Panc1 (cell line): ENCODE measurements at regions not wholly inside any gene's neighbourhood (a gene's known extent, or its start where the extent isn't known, plus 50 kb on each side); places are given as distances from the start of the nearest gene placed in this dataset.

Experiments used
- ATAC-seq: fragments of 200-7000 bp; cut with Tn5 transposase; 2 replicates; pipeline ENCODE4 v1.9.1; 2020; ENCODE audit warnings: mild to moderate bottlenecking, moderate library complexity
- BruUV-seq: library from RNA; stranded (reverse); fragments of 400-500 nt; replicated peaks from 2 replicates; lab custom pipeline; 2021; lab: Mats Ljungman, UMichigan
- CTCF ChIA-PET: fragments of 300-600 bp; sonication (Branson Sonifier 250); formaldehyde crosslinking; loops from one replicate; lab custom pipeline; 2022; ENCODE audit warnings: antibody characterized with exemption; lab: Charles Lee
- POLR2A ChIA-PET: fragments of 300-600 bp; sonication (Branson Sonifier 250); formaldehyde crosslinking; loops from one replicate; lab custom pipeline; 2022; ENCODE audit warnings: antibody characterized with exemption; lab: Charles Lee
- DNase-seq: peaks from one replicate; pipeline ENCODE4 v3.0.0-alpha.2; 2010; ENCODE audit warnings: low read depth, low spot score
- H3K27ac ChIP-seq: 2 replicates; pipeline ENCODE4 v1.5.1; 2011; ENCODE audit warnings: mild to moderate bottlenecking, low read length, inconsistent platforms
- H3K27me3 ChIP-seq: fragments of 200-500 bp; sonication (Bioruptor generic); 2 replicates; pipeline ENCODE4 v1.6.0; 2014; ENCODE audit warnings: low read length, inconsistent platforms; ENCODE audit not compliant: control insufficient read depth, insufficient read depth
- H3K36me3 ChIP-seq: fragments of 200-500 bp; sonication (Bioruptor generic); 2 replicates; pipeline ENCODE4 v1.5.1; 2014; ENCODE audit warnings: inconsistent platforms, mild to moderate bottlenecking, low read length, moderate library complexity; ENCODE audit not compliant: control insufficient read depth, insufficient read depth
- H3K4me1 ChIP-seq: 2 replicates; pipeline ENCODE4 v1.5.1; 2011; ENCODE audit warnings: inconsistent platforms, mild to moderate bottlenecking, low read length, moderate library complexity; ENCODE audit not compliant: control insufficient read depth, insufficient read depth
- H3K4me3 ChIP-seq, 2 experiments: 2 replicates each; pipeline ENCODE4 v1.5.1; 2011 to 2012; ENCODE audit warnings: low read depth in 2 of 2, low read length in 2 of 2, mild to moderate bottlenecking in 2 of 2, inconsistent platforms in 1 of 2, moderate library complexity in 1 of 2
- H3K9me3 ChIP-seq: fragments of 200-500 bp; sonication (Bioruptor generic); 2 replicates; pipeline ENCODE4 v1.5.1; 2014; ENCODE audit warnings: low read depth, mild to moderate bottlenecking, inconsistent platforms, low read length, moderate library complexity; ENCODE audit not compliant: control insufficient read depth, insufficient read depth
- CTCF ChIP-seq: fragments of 450-650 bp; IDR thresholded peaks from 2 replicates; pipeline ENCODE4 v1.5.1; 2017; ENCODE audit warnings: mild to moderate bottlenecking
- POLR2AphosphoS5 ChIP-seq: IDR thresholded peaks from 2 replicates; pipeline ENCODE4 v1.6.1; 2012; ENCODE audit warnings: mild to moderate bottlenecking, low read depth, low read length, moderate library complexity
- REST ChIP-seq, 2 experiments: IDR thresholded peaks; 2 replicates each; pipeline ENCODE4 v1.6.1; 2011 to 2012; ENCODE audit warnings: low read depth in 2 of 2, control low read depth in 1 of 2, low read length in 1 of 2, mild to moderate bottlenecking in 1 of 2, moderate library complexity in 1 of 2; ENCODE audit not compliant: insufficient read depth in 1 of 2
- SIN3A ChIP-seq: IDR thresholded peaks from 2 replicates; pipeline ENCODE4 v1.6.1; 2012; ENCODE audit warnings: low read depth, mild to moderate bottlenecking, low read length, moderate library complexity, borderline replicate concordance; ENCODE audit not compliant: insufficient read depth
- TCF7L2 ChIP-seq: IDR thresholded peaks from 2 replicates; pipeline ENCODE4 v1.6.1; 2011; ENCODE audit warnings: mild to moderate bottlenecking, low read depth, low read length, inconsistent platforms
- in situ Hi-C: cut with HindIII; loops from 2 replicates; pipeline ENCODE4 v1.10.0; 2016; ENCODE audit warnings: low sequenced_read_pairs, low pct_unique_long_range_greater_than_20kb
- intact Hi-C: fragments of 100-400 bp; cut with micrococcal nuclease; formaldehyde crosslinking; loops from one replicate; pipeline ENCODE4 v1.10.0; 2022; ENCODE audit not compliant: unreplicated experiment

GRCh38 chr13:54489359-54489758, 1460.7 kb downstream of the OLFM4 start:
- Histone ChIP-seq H3K27ac (no peak overlapping the region), H3K4me3 (no peak overlapping the region), H3K4me1 (no peaks in the 10 kb centered on the region), H3K9me3 (no peaks in the 10 kb centered on the region), H3K27me3 (no peaks in the 10 kb centered on the region), H3K36me3 (no peaks in the 10 kb centered on the region)
- ChIA-PET POLR2A (no interaction called here), CTCF (no interaction called here)
- intact Hi-C loops = no loop called here
- BruUV-seq = no TSS peak
- DNase-seq (no peak), ATAC-seq (no peak)
- no peak for TF ChIP-seq REST (IDR thresholded peaks at IDR 0.05; ENCODE audit: insufficient read depth in 1 of 2, low read depth in 2 of 2, low read length in 1 of 2)
- TF ChIP-seq POLR2AphosphoS5 = no peak
- TF ChIP-seq CTCF = no peak
- TF ChIP-seq TCF7L2 = no peak
- TF ChIP-seq SIN3A = no peak
- in situ Hi-C loops = no loop called here

GRCh38 chr13:54492995-54493394, 1464.4 kb downstream of the OLFM4 start:
- in situ Hi-C loops = no loop called here
- no peak for TF ChIP-seq SIN3A
- no peak for TF ChIP-seq POLR2AphosphoS5
- Histone ChIP-seq H3K4me3 (no peak overlapping the region), H3K36me3 (no peaks in the 10 kb centered on the region), H3K9me3 (no peaks in the 10 kb centered on the region), H3K27ac (no peak overlapping the region), H3K27me3 (no peaks in the 10 kb centered on the region), H3K4me1 (no peaks in the 10 kb centered on the region)
- BruUV-seq = no TSS peak
- ChIA-PET CTCF (no interaction called here), POLR2A (no interaction called here)
- ATAC-seq = no peak
- intact Hi-C loops = no loop called here
- no peak for DNase-seq

GRCh38 chr13:54511366-54511765, 1482.8 kb downstream of the OLFM4 start:
- ATAC-seq = no peak
- in situ Hi-C loops = no loop called here
- no peak for TF ChIP-seq REST (IDR thresholded peaks at IDR 0.05; ENCODE audit: insufficient read depth in 1 of 2, low read depth in 2 of 2, low read length in 1 of 2)
- TF ChIP-seq TCF7L2 = no peak
- no peak for TF ChIP-seq CTCF
- no peak for TF ChIP-seq SIN3A
- TF ChIP-seq POLR2AphosphoS5 = no peak
- ChIA-PET CTCF (no interaction called here), POLR2A (no interaction called here)
- H3K27ac ChIP-seq = no peak overlapping the region
- no peaks in the 10 kb centered on the region for H3K4me1 ChIP-seq
- no peak for DNase-seq
- H3K36me3 ChIP-seq = no peaks in the 10 kb centered on the region
- H3K9me3 ChIP-seq = no peaks in the 10 kb centered on the region
- intact Hi-C loops = no loop called here
- H3K4me3 ChIP-seq = no peak overlapping the region
- BruUV-seq = no TSS peak
- H3K27me3 ChIP-seq = no peaks in the 10 kb centered on the region
